ENCODE measurements at regions not wholly inside any gene's neighbourhood (a gene's known extent, or its start where the extent isn't known, plus 50 kb on each side); places are given as distances from the start of the nearest gene placed in this dataset.
"Not testable (repeated sequence)": the region's sequence is repeated elsewhere in the genome, so short reads cannot be mapped to it uniquely, and the experiment has no call there.

- not testable (repeated sequence) for TF ChIP-seq CTCF, POLR2A (IDR thresholded peaks at IDR 0.05)
These were observed 208.9 kb downstream of the RTP5 start for GRCh38 chr2:242078426-242078825.

All from adrenal gland (tissue), 5 donors.